ENCODE measurements at regions not wholly inside any gene's neighbourhood (a gene's known extent, or its start where the extent isn't known, plus 50 kb on each side); places are given as distances from the start of the nearest gene placed in this dataset.
A peak's percentile ranks its signal among the peaks of the same experiment; 100 is the strongest.

- TF ChIP-seq CTCF (conservative IDR thresholded peaks at IDR 0.05) = no peak
- peak overlapping the region; percentile 40 for H3K27ac Mint-ChIP-seq (ENCODE audit: unreplicated experiment)
- H3K4me1 Mint-ChIP-seq = peaks cover 27% of the 10 kb centered on the region
- H3K4me3 Mint-ChIP-seq = peak overlapping the region; percentile 14
- no peaks in the 10 kb centered on the region for H3K9me3 Mint-ChIP-seq
- H3K27me3 Mint-ChIP-seq (ENCODE audit: low read depth) = no peaks in the 10 kb centered on the region
- no peaks in the 10 kb centered on the region for H3K36me3 Mint-ChIP-seq (ENCODE audit: low read depth)
- no peak for DNase-seq (ENCODE audit: low read depth, low spot score)
Observed at GRCh38 chr6:18693881-18694280, 306.7 kb downstream of the RNF144B start.

GRCh38 chr6:18703546-18703945 is 316.4 kb downstream of the RNF144B start:
- H3K4me3 Mint-ChIP-seq = no peak overlapping the region
- H3K27me3 Mint-ChIP-seq (ENCODE audit: low read depth) = no peaks in the 10 kb centered on the region
- H3K36me3 Mint-ChIP-seq (ENCODE audit: low read depth) = peaks cover 26% of the 10 kb centered on the region
- H3K27ac Mint-ChIP-seq (ENCODE audit: unreplicated experiment) = no peak overlapping the region
- no peak for DNase-seq (ENCODE audit: low read depth, low spot score)
- peaks cover 19% of the 10 kb centered on the region for H3K9me3 Mint-ChIP-seq
- H3K4me1 Mint-ChIP-seq = peaks cover 17% of the 10 kb centered on the region
- no peak for TF ChIP-seq CTCF (conservative IDR thresholded peaks at IDR 0.05)

GRCh38 chr6:18707714-18708439 is 320.7 kb downstream of the RNF144B start:
- peaks cover 23% of the 10 kb centered on the region for H3K36me3 Mint-ChIP-seq (ENCODE audit: low read depth)
- H3K27ac Mint-ChIP-seq (ENCODE audit: unreplicated experiment) = no peak overlapping the region
- no peak overlapping the region for H3K4me3 Mint-ChIP-seq
- DNase-seq (ENCODE audit: low read depth, low spot score) = no peak
- no peak for TF ChIP-seq CTCF (conservative IDR thresholded peaks at IDR 0.05)
- no peaks in the 10 kb centered on the region for H3K27me3 Mint-ChIP-seq (ENCODE audit: low read depth)
- peaks cover 19% of the 10 kb centered on the region for H3K9me3 Mint-ChIP-seq
- peaks cover 13% of the 10 kb centered on the region for H3K4me1 Mint-ChIP-seq

- H3K4me3 Mint-ChIP-seq = no peak overlapping the region
- H3K36me3 Mint-ChIP-seq (ENCODE audit: low read depth) = peaks cover 3% of the 10 kb centered on the region
Observed at GRCh38 chr6:18712595-18712994, 325.4 kb downstream of the RNF144B start.

GRCh38 chr6:18720075-18720474 is 332.9 kb downstream of the RNF144B start:
- Mint-ChIP-seq H3K27me3 (ENCODE audit: low read depth) (no peaks in the 10 kb centered on the region), H3K36me3 (ENCODE audit: low read depth) (peaks cover 13% of the 10 kb centered on the region), H3K9me3 (peaks cover 7% of the 10 kb centered on the region), H3K27ac (ENCODE audit: unreplicated experiment) (no peak overlapping the region), H3K4me1 (peaks cover 24% of the 10 kb centered on the region), H3K4me3 (no peak overlapping the region)
- no peak for TF ChIP-seq CTCF (conservative IDR thresholded peaks at IDR 0.05)
- DNase-seq (ENCODE audit: low read depth, low spot score) = no peak

More at GRCh38 chr6:18712595-18712994, 325.4 kb downstream of the RNF144B start:
- peaks cover 3% of the 10 kb centered on the region for H3K9me3 Mint-ChIP-seq
- no peak for DNase-seq (ENCODE audit: low read depth, low spot score)
- H3K27me3 Mint-ChIP-seq (ENCODE audit: low read depth) = no peaks in the 10 kb centered on the region
- no peaks in the 10 kb centered on the region for H3K4me1 Mint-ChIP-seq
- no peak overlapping the region for H3K27ac Mint-ChIP-seq (ENCODE audit: unreplicated experiment)
- TF ChIP-seq CTCF (conservative IDR thresholded peaks at IDR 0.05) = no peak

Measured in neural crest cell (in vitro differentiated cells).